Islet precursor cell (in vitro differentiated cells): ENCODE measurements at regions not wholly inside any gene's neighbourhood (a gene's known extent, or its start where the extent isn't known, plus 50 kb on each side); places are given as distances from the start of the nearest gene placed in this dataset.
"Not testable (repeated sequence)": the region's sequence is repeated elsewhere in the genome, so short reads cannot be mapped to it uniquely, and the experiment has no call there.

Experiments used
- DNase-seq: peaks from one replicate; pipeline ENCODE4 v3.0.0-alpha.2; 2018

DNA sequence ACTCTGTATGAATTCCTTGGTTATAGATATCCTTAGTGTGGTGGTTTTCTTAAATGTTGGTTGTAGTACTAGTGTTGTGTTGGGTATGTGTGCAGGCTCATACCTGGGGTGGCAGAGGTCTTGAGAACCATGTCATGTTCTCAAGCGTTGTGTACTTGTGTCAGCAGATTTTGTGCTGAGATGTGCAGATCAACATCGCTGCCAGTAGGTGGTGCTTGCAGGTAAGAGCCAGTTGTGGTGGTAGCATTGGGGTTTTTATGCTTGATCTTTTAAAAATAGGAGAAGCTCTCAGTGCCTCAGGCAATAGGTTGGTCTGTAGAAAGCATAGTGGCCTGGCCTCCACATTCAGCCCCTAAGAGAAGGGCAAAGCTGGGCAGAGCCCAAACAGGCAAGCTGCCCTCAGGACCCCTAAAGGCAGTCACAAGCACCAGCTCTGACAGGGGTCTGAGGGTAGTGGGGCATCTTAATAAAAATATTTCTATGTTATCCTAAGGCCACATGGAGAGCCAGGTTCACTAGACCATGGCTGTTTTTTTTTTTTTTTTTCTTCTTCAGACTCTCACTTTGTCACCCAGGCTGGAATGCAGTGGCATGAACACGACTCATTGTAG lies 164.0 kb downstream of the IL20RB start:
- DNase-seq, result peak; percentile 74

DNA sequence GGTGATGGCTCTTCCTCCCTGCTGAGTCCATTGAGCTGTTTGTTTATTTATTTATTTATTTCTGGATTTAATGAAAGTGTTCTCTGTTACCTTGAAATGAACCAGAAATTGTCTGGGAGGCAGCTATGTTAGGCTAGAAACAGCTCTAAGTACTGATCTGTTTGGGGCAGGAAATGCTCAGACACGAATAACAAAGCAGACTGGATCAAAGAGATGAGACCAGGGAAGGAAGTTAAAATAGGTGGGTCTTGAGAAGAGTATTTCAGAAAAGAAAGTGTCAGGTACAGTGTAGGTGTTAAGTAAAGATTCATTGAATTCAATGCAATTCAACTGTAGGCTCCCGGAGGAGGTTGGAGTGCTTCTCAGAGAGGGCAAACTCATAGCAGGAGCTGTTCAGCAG lies 173.3 kb downstream of the IL20RB start:
- no peak for DNase-seq

DNA sequence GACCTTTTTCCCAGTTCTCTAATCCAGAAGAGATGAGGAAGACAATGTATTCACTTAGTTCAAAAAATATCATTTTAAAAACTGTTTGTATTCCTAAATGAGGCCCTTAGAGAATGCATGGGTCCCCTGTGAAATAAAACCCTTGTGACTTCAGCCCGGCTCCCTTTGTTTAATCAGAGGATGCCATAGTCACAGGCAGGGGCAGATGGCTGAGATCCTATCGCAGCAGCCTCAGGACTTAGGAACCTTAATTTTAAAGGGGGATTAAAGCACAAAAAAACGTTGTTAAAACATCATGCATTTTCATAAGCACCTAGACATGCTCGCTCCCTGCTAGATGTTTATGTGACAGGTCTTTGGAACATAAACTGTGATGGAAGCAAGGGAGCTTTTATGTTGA lies 176.6 kb downstream of the IL20RB start:
- DNase-seq, result no peak

DNA sequence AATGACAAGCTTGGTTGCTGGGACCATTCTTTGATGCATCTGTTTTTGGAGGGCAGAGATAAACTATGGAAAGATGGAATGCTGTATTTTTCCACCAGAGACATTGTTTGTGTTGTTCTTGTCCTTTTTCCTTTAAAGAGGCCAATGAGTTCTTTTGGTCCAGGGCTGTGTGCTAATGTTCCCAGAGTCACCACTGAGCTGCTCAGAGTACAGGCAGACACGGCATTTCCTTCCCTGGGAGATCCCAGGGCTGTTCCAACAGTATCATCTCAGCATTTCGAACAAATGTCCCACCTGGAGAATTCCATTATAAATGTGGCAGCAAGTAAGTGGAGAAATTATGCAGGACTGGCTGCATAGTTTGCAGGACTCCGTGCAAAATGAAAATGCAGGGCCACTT lies 190.6 kb downstream of the IL20RB start:
- DNase-seq, result no peak

DNA sequence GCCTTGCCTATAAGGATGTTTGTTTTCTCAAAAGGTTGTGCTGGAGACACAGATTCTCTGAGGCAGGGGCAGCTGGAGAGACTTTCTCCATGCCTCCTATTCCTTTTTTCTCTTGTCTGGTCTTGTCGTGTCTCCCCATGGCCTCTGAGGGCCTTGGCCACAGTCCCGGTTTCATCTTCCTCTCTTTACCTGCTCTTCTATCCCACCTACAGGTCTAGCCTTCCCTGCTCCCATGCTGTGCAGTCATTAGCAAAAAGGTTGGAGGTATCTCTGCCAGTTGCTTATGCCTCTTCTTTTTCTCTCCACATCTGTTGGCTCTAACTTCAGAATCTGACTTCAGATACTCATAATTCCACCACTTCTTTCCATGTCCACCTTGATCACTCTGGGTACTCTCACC lies 191.1 kb downstream of the IL20RB start:
- no peak for DNase-seq

DNA sequence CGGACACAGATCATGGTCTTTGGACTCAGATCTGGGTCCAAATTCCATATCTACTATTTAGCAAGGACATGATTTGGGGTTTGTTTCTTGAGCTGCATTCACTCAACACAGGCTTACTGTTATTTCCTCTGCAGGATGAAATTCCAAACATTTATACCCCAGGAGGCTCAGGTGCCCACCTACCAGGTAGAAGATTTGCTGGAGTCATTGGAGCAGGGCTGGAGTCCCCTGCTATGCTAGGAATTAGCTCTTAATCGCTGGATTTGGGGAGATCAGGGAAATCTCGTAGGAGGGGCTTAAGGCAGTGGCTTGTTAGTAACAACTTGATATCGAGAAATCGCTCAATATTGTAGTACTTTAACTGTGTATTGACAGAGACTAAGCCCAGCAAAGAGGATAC lies 193.0 kb downstream of the IL20RB start:
- DNase-seq, result no peak

DNA sequence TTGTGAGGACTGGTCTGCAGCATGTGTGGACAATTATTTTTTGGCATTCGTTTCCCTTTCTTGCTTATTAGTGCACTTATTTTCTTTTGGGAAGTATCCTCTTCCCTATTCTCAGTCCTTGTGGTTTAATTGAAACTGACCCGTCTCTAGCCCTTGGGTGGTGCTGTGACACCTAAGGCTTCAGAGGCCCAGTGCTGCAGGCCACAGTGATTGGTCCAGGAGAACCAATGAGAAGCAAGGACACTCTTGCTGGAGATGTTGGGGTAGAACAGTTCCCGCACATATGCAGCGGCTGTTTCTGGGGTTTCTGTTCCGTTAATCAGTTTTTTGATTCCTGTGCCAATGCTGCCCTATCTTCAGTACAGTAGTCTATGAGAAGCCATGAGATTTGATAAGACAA lies 195.3 kb downstream of the IL20RB start:
- not testable (repeated sequence) for DNase-seq

DNA sequence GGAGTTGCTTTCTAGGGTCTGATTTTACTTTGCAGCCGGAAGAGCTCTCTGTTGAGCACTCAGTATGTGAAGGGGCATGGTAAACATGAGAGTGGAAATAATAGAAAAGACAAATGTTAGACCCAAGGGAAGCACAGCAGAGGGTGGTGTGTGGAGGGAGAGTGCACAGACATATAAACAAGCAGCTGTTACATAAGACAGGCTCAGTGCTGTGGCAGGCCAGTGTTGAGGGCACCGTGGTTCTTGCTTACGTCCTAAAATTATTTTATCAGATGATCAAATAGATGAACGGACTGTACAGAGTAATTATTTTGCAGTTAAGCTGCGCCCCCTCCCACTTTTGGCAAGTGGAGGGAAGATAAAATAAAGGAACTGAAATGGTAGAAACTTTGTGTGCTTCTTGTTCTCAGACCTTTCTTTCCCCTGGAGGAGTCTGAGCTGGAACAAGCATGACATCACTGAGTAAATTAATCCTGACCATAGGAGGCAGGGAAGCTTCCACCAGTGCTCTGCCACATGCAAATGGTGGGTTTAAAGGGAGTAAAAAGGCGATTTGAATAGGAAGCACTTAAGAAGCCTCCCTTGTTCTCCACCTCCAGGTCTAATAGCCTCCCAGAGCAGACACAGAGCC lies 205.6 kb downstream of the IL20RB start:
- DNase-seq, result peak; percentile 77

DNA sequence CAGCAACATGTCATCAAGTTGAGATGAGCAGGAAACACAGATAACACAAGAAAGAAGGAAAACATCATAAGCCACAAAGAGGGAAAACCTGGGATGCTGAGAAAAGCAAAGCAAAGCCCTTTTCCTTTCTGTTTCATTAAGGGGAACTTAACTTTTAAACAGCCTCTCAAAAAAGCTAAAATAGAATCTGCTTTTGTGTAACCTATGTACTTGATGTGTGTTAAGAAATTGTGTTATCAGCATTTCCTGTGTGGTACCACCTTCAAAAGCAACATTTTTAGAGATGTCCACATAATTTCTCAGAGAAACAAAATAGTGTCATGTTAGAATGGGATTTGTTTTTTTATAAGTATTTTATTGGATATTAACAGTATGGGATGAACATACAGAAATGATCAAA lies 206.2 kb downstream of the IL20RB start:
- no peak for DNase-seq

DNA sequence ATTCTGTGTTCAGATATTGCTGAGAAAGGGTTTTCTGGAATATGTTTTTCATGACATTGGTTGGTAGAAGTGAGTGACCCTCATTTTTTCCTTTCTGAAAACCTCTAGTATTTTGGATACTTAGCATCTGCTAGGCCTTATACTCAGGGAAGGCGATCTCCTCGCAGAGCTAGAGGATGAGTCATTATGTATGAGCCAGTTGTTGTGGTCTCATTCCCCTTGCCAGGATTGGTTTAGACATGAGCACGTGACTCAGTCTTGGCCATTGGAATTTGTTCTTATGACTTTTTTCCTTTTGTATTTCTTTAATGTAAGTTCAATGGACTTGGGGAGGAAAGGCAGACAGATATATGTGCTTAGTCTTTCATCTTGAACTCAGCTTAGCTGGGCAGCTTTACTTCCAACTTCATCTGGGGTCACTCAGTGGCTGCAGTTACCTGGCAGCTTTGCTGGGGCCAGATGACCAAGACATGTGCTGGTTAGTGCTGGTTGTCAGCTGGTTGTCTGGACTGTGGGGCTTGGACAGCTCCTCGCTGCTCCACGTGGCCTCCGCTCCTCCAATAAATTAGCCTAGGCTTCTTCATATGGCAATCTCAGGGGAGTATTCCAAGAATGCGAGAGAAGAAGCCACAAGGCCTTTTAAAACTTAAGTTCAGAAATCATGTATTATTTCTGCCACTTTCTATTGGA lies 207.5 kb downstream of the IL20RB start:
- peak; percentile 62 for DNase-seq

DNA sequence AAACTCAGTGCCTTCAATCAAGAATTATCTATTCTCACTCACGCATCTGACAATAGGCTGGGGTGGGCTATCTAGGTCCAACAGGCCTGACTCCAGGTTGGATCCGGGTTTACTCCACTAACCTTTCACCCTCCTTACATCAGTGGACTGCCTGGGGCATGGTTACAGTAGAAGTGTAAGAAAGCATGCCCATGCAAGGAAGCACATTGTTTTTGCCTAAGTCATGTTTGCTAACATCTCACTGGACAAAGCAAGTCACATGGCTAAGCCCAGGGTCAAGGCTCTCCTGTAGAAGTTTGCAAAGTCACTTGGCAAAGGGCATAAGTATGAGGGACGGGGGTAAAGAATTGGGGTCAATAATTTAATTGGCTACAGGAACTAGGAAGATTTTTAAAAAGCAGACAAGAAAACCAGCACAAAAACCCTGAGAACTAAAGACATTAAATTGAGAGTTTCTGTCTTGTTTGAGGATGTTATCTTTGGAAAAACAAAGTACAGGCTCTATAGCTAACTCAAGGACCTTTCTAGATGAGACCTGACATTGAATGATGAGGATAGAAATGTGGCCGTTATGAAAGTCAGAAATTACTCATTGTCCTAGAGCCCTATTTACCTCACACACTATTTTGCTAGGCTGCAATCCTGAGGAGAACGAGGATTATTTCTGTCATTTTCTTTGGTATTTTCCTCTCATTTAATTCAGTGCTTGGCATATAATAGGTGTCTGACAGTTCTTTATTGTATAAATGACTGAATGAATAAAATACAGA lies 214.2 kb downstream of the IL20RB start:
- peak; percentile 78 for DNase-seq

DNA sequence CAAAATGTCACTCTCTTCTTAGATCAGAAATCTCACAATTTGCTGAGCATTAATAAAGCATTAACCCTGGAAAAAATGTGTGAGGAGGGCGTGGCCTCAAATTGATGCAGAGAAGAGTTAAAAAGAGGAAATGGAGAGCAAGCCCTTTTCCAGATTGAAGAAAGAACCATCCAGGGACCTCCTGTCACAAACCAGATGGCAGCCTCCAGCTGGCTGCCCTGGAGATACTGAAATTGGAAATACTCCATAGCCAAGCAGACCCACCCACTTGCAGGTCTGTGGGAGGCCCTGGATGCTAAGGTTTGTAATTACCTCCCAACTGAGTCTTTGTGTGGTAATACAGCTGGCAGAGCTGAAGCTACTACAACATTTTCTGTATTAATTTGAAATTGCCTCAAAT lies 214.9 kb downstream of the IL20RB start:
- no peak for DNase-seq

DNA sequence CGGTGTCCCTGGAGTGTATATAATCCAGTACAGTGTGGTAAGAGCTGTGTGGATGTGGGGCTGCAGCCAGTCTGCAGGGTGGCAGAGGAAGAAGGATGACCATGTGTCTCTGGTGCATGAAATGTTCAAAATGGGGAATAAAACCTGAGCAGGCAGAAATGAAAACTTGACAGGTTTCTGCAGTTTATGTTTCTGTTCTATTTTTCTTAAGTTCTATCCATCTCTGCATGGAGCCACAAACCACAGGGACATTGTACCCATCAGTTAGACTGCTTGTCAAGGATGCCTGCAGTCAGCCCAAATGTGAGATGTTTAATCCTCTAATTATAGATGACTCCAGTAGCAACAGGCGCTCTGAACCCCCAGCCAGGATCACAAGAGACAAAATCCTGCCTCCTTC lies 216.7 kb downstream of the IL20RB start:
- no peak for DNase-seq

DNA sequence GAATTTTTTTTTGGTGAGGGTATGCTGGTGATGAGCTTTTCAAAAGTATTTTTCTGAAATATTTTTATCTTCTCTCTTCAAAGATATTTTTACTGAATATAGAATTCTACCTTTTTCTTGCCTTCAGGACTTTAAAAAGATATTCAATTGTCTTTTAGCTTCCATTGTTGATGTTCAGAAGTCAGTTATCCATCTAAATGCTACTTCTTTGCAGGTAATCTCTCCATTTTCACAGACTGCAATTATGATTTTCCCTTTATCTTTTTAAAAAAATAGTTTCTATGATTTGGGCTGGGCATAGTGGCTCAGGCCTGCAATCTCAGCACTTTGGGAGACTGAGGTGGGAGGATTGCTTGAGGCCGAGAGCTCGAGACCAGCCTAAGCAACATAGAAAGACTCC lies 222.4 kb downstream of the IL20RB start:
- no peak for DNase-seq

DNA sequence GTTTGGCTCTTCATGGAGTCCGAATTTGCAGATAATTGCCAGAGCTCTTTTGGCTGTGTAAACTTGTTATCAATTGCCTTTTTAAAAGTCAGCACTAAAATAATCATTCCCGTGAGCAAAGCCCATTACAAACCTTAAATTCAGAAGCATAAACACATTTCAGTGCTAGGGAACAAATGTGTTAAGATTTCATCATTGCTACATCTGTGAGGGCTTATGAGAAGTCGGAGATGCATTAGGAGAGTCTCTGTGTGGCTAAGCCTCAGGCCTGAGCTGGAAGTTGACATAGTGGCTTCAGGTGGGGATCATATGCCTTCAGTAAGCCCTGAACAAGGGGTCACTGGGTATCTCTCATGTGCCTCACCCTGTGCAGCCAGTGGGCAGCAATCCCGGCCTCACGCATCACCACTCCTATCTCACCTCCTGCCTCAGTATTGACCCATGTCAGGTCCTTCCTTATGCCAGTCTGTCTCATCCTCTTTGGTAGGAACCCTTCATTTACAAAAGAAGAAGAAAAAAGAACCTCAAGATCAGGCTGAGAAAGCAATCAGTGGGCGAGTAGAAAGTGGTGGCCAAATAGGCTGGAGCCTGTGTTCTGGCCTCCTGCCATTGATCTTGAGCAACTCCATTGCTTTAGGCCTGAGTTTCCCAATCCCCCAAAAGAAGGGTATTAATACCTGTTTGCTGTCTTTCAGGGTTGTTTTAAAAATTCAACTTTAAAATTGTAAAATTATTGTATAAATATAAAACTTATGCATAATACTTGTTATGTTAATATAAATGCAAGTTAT lies 233.5 kb downstream of the IL20RB start:
- no peak for DNase-seq

DNA sequence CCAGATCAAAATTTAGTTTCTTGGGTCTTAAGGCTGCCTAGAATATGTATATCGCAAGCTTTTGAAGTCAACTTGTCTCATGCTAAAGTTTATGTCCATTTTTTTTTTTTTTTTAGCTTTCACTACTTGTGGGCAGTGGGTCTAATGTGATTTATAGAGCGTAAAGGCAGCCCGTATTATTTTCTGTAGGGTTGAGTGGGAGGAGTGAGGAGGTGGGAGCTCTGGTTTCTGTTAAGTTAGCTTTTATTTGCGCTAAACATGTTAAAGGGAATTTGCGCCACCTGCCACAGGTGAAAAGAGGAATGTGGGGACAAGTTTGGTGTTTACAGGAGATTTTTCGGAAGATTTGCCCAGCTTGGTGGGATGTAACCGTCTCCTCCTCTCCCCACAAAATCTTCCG lies 234.2 kb downstream of the IL20RB start:
- no peak for DNase-seq

DNA sequence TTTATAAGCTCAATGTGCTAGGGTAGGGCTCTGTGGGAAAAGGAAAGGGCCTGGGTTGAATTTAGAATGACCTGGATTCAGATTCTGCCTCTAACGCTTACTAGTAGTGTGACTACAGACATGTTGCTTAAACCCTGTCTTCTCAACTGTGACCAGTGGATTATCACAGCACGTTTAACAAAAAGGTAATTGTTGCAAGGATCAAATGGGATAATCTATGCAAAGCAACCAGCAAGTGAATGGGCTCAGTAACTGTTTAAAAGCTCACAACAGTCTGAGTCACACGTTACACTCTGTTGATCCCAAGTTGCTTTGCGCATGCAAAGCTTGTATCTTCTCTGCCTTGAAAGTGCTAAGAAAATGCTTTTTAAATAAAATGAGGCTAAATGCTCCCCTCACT lies 236.5 kb downstream of the IL20RB start:
- DNase-seq, result no peak

DNA sequence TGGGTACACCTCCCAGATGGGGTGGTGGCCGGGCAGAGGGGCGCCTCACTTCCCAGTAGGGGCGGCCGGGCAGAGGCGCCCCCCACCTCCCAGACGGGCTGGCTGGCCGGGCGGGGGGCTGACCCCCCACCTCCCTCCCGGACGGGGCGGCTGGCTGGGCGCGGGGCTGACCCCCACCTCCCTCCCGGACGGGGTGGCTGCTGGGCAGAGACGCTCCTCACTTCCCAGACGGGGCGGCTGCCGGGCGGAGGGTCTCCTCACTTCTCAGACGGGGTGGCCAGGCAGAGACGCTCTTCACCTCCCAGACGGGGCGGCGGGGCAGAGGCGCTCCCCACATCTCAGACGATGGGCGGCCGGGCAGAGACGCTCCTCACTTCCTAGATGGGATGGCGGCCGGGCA lies 240.6 kb downstream of the IL20RB start:
- DNase-seq, result not testable (repeated sequence)

DNA sequence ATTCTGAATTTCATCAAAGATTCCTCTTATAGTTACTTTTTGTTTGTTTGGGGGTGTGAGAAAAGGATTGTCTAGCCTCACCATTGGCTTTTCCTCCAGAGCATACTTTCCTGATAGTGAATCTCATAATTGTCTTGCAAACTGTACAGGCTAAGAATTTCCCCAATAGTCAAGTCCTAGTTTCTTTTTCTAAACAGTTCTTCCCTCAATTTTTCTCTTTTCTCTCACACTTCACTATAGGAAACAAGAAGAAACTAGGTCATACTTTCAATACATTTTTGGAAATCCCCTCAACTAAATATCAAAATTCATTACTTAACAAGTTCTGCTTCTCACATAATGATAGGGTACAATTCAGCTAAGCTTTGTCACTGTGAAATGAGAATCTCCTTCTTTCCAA lies 241.9 kb downstream of the IL20RB start:
- no peak for DNase-seq

DNA sequence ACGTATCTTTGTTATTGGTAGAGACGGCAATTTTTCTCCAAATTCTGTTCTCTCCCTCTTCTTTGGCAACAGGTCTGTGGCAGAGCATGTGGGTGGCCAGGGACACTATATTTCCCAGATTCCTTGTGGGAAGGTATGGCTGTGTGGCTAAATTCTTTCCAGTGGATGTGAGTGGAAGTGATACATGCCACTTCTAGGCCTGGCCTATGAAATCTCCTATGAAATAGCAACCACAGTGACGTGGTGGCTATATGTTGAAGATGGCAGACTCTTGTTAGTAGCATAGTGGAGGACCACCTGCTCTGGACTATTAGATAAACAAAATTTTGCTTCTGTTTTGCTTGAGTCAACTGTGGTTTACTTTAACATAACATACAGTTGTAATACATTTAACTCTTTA lies 243.3 kb downstream of the IL20RB start:
- no peak for DNase-seq

DNA sequence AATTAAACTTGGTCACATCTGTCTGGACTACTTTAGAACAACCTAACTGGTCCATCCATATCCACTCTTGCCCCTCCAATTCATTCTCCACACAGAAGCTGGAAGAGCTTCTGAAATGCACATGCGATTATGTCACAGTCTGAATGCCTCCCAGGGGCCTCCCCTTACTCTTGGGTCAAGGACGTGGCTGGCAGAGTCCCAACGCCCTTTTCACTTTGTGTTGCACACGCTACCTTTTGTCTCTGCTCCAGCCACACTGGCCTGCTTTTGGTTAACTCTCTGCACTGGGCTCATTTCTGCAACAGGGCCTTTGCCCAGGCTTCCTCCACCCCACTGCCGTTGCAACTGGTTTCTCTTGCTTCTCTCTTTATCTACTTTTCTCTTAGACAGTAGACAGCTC lies 245.2 kb downstream of the IL20RB start:
- DNase-seq, result no peak

DNA sequence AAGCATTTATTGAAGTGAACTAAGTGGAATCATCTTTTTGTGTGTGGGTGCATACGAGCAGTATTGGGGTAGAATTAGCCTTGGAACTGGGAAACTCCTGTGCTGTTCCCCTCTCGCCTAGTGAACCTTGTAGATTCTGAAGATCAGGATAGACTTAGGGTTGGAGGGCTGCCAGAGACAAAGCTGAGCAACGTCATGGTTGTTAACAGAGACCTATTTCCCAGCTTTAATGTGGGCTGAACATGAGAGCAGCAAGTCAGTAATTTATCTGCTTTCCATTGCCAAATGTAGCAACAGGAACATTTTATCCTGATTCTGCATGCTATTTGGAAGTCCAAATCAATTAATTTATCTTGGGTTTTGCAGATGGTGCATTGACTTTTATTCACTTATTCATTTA lies 246.6 kb downstream of the IL20RB start:
- DNase-seq, result no peak
